H1 (cell line): ENCODE measurements at regions not wholly inside any gene's neighbourhood (a gene's known extent, or its start where the extent isn't known, plus 50 kb on each side); places are given as distances from the start of the nearest gene placed in this dataset.

ENCODE experiments used
- CTCF ChIP-seq, 3 experiments: IDR thresholded peaks; 1 replicate in 2 of 3; 2 replicates in 1 of 3; pipeline versions ENCODE4 v1.5.1 to v1.6.1; 2011; ENCODE audit warnings: low read length in 3 of 3, mild to moderate bottlenecking in 3 of 3, inconsistent platforms in 2 of 3, low read depth in 1 of 3, moderate library complexity in 1 of 3; ENCODE audit not compliant: insufficient read depth in 1 of 3; ENCODE audit errors: control extremely low read depth in 1 of 3
- EZH2 ChIP-seq: fragments of 200-600 bp; sonication (generic); IDR thresholded peaks from 2 replicates; pipeline ENCODE4 v1.7.1; 2012; ENCODE audit warnings: low read depth, mild to moderate bottlenecking, moderate library complexity, low read length, inconsistent platforms; ENCODE audit not compliant: severe bottlenecking
- POLR2A ChIP-seq, 2 experiments: IDR thresholded peaks; 1 replicate in 1 of 2; 2 replicates in 1 of 2; pipeline ENCODE4 v1.6.1; 2011; ENCODE audit warnings: low read depth in 2 of 2, low read length in 2 of 2, mild to moderate bottlenecking in 2 of 2; ENCODE audit errors: control extremely low read depth in 1 of 2
- POLR2AphosphoS5 ChIP-seq: IDR thresholded peaks from 2 replicates; pipeline ENCODE4 v1.6.1; 2011; ENCODE audit warnings: low read depth, low read length
- RXRA ChIP-seq: IDR thresholded peaks from 2 replicates; pipeline ENCODE4 v1.6.1; 2011; ENCODE audit warnings: low read depth, mild to moderate bottlenecking, low read length, moderate library complexity; ENCODE audit not compliant: insufficient read depth

- no peak for TF ChIP-seq CTCF (IDR thresholded peaks at IDR 0.05; ENCODE audit: control extremely low read depth in 1 of 3, insufficient read depth in 1 of 3, low read depth in 1 of 3, low read length in 3 of 3)
- TF ChIP-seq POLR2A (IDR thresholded peaks at IDR 0.05; ENCODE audit: control extremely low read depth in 1 of 2, low read depth in 2 of 2, low read length in 2 of 2), result no peak
- TF ChIP-seq POLR2AphosphoS5, result no peak
- TF ChIP-seq RXRA, result no peak
- no peak for TF ChIP-seq EZH2
These were observed 115.2 kb upstream of the SLC6A11 start for GRCh38 chr3:10700821-10701220.
